SK-MEL-5 (cell line): ENCODE measurements at regions not wholly inside any gene's neighbourhood (a gene's known extent, or its start where the extent isn't known, plus 50 kb on each side); places are given as distances from the start of the nearest gene placed in this dataset.

Experiments
- DNase-seq: peaks from one replicate; pipeline ENCODE4 v3.0.0-alpha.2; 2016; ENCODE audit warnings: low read depth, low spot score
- in situ Hi-C: cut with HindIII; loops from 2 replicates; pipeline ENCODE4 v1.10.0; 2016; ENCODE audit warnings: low sequenced_read_pairs, high pct_unique_total_duplicates, low pct_unique_long_range_greater_than_20kb

DNA sequence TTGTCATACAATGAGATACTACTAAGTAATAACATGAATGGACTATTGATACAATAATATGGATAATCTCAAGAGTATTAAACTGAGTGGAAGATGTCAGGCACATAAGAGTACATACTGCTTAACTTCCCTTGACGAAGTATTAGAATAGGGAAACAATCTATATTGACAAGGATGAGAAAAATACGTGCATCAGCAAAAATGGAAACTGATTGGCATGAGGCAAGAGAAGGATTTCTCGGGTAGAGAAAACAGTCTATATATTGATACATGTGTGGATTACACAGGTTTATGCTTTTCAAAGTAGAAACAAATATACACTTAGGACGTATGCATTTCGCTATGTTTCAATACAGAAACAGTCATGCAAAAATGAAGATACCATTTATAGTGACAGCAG is 57.4 kb downstream of the PRR20E start:
- in situ Hi-C loops, result no loop called here
- no peak for DNase-seq

DNA sequence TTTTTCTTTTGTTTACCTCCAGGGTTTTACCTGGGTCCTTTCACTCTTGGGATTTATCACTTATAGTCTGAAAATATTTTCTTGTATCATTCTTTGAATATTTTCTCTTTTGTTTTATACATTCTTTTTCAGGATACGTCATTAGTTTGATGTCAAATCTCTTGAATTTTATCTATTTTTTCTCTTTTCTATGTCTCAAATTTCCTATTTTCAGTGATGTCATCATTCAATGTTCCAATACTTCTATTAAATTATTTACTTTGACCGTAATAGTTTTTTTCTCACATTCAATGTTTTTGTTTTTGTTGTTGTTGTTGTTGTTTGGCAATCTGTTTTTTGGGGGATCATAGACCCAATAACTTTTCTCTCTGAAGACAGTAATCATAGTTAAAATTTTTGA is 83.5 kb downstream of the PRR20E start:
- DNase-seq, result no peak
- in situ Hi-C loops, result no loop called here

- DNase-seq, result no peak
- in situ Hi-C loops, result no loop called here
Measured at GRCh38 chr13:57253551-57253950, 86.6 kb downstream of the PRR20E start.

- in situ Hi-C loops, result no loop called here
- no peak for DNase-seq
Measured at GRCh38 chr13:57264965-57265364, 98.0 kb downstream of the PRR20E start.

DNA sequence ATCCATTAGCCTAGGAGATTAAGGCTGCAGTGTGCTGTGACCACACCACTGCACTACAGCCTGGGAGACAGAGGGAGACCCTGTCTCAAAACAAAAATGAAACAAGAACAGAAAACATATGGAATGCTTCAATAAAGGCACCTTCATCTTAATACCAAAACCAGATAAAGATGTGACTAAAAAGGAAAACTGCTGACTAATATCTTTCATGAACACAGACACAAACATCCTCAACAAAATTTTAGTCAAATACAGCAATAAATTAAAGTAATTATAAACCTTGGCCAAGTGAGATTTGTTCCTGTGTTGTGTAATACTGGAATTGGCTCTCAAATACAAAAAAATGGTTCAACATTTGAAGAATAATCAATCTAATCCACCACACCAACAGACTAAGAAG is 103.5 kb downstream of the PRR20E start:
- DNase-seq, result no peak
- in situ Hi-C loops, result no loop called here

DNA sequence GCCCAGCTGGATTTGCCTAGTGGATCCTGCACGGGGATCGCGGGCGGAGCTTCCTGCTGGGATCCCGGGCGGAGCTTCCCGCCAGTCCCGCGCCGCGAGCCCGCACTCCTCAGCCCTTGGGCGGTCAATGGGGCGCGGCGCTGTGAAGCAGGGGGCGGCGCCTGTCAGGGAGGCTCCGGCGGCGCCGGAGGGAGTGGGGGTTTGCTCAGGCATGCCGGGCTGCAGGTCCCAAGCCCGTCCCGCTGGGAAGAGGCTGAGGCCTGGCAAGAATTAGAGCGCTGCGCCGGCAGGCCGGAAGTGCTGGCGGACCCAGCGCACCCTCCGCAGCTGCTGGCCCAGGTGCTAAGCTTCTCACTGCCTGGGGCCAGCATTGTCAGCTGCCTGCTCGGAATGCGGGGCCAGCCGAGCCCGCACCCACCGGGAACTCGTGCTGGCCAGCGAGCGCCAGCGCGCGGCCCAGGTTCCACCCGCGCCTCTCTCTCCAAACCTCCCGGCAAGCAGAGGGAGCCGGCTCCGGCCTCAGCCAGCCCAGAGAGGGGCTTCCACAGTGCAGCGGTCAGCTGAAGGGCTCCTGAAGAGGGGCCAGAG is 119.6 kb downstream of the PRR20E start:
- DNase-seq, result no peak
- in situ Hi-C loops, result no loop called here

DNA sequence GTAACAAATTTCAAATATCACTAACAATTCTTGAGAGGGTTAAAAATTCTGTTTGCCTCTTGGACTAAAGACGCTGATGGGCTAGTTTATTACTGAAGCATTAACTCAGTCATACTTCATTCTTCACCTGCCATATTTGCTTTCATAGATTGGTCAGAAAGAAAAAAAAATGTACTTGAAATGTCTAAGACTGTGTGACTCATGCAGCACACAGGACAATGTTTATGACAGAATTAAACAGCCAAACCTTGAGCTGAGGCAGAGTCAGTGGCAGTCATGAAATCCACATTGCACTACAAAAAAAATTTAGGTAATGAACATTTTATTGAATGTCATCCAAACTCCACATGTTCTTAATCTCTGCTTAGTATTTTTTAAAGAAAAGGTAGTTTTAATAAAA is 135.6 kb downstream of the PRR20E start:
- in situ Hi-C loops, result no loop called here
- no peak for DNase-seq

- DNase-seq, result no peak
- in situ Hi-C loops, result no loop called here
Measured at GRCh38 chr13:57311009-57311586, 144.1 kb downstream of the PRR20E start.

GRCh38 chr13:57314897-57315520 is 148.0 kb downstream of the PRR20E start:
- in situ Hi-C loops, result no loop called here
- peak; percentile 39 for DNase-seq

DNA sequence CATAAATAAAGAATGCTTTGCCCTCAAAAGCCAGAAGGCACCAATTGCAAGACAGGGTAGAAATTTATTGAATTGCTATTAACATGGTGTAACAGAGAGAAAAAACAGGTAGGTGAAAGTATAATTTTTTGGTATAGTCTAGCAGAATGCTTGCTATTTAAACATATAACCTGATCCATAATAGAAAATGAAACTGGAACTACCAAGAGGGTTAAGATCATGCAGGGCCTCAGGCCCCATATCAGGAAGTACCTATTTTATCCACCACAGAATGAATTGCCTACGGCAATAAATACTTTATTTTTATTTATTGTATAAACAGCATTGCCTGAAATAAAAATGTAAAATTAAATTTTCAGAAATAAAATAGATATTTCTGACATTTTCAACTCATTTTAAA is 159.5 kb downstream of the PRR20E start:
- in situ Hi-C loops, result no loop called here
- peak; percentile 37 for DNase-seq

- in situ Hi-C loops, result no loop called here
- DNase-seq, result no peak
Measured at GRCh38 chr13:57340878-57341277, 173.9 kb downstream of the PRR20E start.

- in situ Hi-C loops, result no loop called here
- DNase-seq, result no peak
Measured at GRCh38 chr13:57345526-57345925, 178.5 kb downstream of the PRR20E start.

GRCh38 chr13:57346786-57347185 is 179.8 kb downstream of the PRR20E start:
- in situ Hi-C loops, result no loop called here
- DNase-seq, result no peak

DNA sequence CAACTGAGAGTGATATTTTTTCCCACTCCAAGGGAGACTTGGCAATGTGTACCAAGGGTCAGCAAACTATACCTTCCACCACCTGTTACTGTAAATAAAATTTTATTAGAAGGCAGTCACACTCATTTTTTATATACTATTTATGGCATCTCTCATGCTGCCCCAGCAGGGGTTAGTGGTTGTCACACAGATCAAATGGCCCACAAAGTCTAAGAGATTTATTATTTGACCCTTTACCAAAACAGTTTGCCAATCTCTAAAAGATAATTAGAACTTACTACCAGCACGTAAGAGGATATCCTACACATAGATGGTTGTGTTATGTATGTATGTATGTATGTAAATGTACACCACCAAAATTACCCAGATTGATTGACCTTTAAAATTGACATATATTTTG is 185.1 kb downstream of the PRR20E start:
- in situ Hi-C loops, result no loop called here
- DNase-seq, result no peak

GRCh38 chr13:57353831-57354230 is 186.8 kb downstream of the PRR20E start:
- DNase-seq, result peak; percentile 83
- in situ Hi-C loops, result no loop called here

- peak; percentile 96 for DNase-seq
- in situ Hi-C loops, result no loop called here
Measured at GRCh38 chr13:57375876-57376275, 208.9 kb downstream of the PRR20E start.

- in situ Hi-C loops, result no loop called here
- DNase-seq, result no peak
Measured at GRCh38 chr13:57408312-57408711, 223.2 kb upstream of the PCDH17 start.

- in situ Hi-C loops, result no loop called here
- peak; percentile 21 for DNase-seq
Measured at GRCh38 chr13:57409121-57409520, 222.4 kb upstream of the PCDH17 start.

GRCh38 chr13:57409656-57410055 is 221.9 kb upstream of the PCDH17 start:
- in situ Hi-C loops, result no loop called here
- DNase-seq, result no peak
